Hematopoietic multipotent progenitor cell treated with erythropoietin and hydrocortisone succinate and interleukin-3 and kit ligand, for 17 days (in vitro differentiated cells): ENCODE measurements at regions not wholly inside any gene's neighbourhood (a gene's known extent, or its start where the extent isn't known, plus 50 kb on each side); places are given as distances from the start of the nearest gene placed in this dataset.

Experiments
- DNase-seq: peaks from one replicate; pipeline ENCODE4 v3.0.0-alpha.2; 2015; ENCODE audit warnings: low spot score

DNA sequence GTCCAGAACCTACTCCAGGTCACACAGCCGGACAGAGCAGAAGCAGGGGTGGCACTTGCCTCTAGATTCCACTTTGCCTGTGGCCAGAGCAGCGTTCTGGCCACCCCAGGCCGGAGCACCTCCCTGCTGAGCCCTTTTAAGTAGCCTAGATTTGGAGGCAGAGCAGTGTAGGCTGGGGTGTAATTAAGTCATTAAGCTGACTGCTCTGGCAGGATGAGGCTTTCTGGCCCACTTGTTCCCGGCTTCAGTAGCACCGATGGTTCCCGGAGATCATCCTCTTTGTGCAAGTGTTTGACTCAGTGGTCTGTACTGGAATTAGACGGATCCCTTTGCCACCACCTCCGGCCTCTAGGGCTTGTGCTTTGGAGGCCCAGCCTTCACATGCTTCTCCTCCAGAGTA is 281.9 kb upstream of the ANKRD55 start:
- DNase-seq = no peak

DNA sequence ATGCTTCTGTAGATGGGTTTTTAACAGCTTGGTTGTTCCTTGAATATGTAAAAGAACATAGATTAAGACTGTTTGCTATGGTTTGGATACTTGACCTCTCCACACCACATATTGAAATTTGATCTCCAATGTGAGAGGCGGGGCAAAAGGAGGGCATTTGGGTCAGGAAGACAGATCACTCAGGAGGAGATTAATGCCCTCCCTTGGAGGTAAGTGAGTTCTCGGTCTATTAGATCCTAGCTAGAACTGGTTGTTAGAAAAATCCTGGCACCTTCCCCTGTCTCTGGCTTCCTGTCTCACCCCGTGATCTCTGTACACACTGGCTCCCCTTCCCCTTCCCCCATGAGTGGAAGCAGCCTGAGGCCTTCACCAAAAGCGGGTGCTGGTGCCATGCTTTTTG is 281.1 kb upstream of the ANKRD55 start:
- no peak for DNase-seq

DNA sequence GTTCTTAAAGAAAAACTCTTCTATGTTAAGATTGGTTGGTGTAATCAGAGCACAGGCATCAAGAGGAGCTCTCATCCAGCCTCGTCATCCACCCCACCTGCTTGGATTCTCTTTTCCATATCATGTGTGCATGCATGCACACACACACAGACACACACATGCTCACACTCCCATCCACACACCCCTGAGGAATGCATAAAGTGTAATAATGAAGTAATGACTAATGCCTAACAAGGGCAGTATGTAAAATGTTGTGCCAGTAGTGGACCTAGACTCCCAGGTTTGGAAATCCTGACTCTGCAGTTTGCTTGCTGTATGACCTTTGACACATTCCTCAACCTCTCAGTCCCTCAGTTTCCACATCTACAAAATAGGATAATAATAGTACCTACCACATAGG is 280.0 kb upstream of the ANKRD55 start:
- no peak for DNase-seq

DNA sequence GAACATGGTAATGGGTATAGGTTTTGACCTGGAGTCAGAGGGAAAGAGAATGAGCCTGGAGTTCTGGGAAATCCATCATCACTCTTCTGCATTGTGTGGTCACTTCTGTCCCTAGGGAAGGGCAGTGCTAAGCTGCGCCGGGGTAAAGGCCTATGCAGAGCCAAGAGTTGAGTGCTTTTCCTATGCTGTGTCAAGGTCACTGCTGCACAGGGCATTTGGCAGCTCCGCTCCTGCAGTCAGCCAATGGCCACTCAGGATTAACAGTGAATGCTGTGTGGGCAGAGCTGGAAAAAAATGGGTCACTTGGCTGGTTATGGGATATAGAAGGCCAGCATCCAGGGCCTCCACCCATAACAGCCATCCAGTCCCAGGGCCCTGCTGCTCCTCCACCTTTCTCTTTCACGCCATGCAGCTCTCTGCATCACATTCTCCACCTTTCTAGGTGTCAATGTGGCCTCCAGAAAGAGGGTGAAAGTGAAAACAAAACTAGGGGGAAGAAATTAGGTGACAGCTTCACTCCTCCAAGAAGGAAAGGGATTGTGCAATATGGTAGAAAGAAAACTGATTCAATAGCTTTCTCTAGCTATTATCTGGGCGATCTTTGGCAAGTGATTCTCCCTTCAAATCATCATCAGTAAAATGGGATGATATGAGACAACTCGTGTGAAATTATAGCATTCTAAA is 279.3 kb upstream of the ANKRD55 start:
- no peak for DNase-seq

DNA sequence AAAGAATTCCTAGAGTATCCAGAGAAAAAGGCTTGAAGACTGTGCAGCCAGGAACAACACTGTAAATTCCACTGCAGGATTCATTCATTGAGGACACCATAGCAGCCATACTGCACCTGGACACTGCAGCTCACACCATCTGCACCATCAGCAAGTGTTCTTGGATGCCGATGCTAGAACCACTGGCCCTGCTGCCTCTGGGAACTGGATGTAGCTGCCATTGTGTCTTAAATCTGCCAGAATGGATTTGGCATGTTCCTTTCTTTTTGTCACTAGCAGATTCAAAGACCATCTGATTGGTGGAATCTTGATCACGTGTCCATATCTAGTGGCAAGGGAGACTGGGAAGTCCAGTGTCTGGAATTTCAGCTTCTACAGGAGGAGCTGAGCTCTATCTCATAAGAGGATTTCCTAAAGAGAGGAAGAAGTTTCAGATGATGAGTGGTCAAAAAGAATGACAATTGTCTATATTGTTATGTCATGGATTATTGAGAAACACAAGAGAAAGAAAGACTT is 278.3 kb upstream of the ANKRD55 start:
- no peak for DNase-seq

DNA sequence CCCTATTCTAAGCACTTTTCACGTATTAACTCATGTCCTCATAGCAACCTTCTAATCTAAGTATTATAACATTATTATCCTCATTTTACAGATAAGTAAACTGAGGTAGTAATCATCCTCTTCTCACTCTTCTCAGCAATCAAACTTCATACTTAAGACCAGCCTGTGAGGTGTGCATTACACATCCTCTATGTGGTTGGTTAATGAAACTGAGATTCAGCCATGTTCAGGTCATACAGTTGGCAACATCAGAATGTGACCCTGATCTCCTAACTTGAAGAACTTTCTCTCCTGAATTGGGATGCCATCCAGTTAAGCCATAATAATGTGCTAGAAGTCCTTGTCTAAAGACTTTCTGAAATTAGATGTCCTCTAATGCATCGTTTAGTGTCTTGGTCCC is 275.1 kb upstream of the ANKRD55 start:
- no peak for DNase-seq

DNA sequence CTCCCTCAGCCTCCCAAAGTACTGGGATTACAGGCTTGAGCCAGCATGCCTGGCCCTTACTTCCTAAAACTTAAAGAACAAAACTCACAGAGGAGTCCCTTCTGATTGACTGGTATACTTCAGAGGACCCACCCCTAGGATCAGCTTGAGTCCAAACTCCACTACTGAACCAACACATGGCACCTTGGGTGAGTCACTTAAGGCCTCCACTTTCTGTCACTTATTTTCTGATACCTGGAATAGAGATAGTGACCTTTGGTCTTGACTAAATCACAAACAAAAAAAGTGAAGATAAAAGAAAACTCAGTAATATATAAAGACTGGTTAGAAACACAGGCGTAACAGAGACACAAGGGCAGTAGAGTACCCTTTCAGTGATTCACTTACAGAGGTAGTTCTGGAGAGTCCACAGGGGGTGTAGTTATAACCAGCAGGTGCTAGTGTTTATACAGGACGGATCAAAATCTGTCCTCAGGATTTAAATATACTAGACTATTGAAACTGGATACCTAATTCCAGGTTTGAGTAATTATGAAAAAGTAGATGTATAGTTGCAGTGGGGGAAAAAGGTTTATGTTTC is 274.3 kb upstream of the ANKRD55 start:
- DNase-seq = no peak

DNA sequence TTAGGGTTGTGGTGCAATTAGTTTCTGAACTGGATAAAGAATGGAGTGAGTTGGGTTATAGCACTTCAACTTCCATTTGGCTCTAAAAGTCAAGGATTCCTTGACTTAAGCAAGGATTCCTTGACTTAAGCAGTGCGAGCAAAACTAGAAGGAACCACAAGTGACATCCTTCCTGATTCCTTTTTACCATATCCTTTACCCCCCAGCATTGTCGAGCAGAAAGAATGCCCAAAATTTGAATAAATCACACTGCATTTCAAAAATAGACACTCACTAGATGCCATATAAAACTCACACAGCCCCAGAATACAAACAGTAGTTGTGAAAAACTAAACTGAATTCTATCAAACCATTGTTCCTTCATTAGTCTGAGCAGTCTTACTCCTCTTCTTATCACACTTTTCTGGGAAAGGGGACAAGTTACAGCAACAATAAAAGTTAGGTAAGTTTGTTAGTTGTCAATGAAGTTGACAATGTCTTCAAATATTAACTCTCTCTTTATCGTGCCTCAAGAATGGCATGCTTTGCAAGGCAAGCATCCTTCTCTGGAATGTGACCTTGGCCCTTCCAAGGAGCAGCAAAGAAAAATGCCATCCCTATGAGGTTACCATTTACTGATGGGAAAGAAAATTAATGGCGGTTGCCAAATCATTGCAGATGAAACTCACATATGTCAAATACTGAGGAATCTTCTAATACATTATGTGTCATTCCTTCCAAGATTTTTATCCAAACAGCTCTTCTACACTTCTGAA is 273.3 kb upstream of the ANKRD55 start:
- no peak for DNase-seq

DNA sequence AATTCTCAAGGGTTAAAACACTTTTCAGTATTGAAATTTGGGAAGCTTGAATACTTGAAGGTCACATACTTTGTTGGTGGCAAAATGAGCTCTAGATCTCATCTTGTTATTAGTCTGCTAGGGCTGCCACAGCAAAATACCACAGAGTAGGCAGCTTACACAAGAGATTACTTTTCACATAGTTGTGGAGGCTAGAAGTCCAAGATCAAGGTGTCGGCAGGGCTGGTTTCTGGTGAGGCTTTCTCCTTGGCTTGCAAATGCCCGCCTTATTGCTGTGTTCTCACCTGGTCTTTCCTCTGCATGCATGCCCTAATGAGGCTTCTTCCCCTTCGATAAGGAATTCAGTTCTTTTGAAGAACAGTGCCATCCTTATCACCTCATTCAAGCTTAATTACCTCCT is 270.8 kb upstream of the ANKRD55 start:
- DNase-seq = no peak

DNA sequence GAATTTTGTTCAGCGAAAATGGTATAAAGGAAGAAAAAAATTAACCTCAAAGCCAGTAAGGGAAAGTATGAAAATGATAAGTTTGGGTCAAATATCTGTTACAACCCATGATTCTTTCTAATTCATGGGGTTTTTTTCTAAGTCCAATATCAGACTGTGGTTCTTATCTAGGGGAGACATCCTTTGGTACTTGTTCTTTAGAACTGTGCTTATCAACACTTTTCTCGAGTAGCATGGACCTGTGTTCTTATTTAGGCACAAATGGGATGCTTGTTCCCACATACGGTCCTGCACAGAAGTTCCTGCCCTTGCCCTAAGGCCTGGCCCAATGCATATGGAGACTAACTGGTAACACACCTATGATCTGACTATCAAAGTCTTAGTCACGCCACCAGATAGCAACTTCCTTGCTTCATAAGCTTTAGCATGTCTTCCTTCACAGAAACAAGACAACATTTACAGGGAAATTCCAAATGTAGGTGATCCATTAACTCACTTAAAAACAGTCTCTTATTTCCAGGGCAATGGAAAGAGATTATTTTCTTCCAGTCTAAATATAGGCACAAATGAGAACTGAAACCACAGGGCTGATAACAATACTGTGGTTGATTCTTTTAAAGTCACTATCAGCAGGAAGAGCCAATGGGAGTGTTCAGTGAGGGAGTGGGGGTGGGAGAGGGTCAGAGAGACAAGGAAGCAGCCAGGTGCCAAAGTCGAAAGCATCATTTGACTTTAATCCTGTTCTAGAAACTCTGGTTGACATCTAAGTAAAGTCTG is 268.8 kb upstream of the ANKRD55 start:
- no peak for DNase-seq

DNA sequence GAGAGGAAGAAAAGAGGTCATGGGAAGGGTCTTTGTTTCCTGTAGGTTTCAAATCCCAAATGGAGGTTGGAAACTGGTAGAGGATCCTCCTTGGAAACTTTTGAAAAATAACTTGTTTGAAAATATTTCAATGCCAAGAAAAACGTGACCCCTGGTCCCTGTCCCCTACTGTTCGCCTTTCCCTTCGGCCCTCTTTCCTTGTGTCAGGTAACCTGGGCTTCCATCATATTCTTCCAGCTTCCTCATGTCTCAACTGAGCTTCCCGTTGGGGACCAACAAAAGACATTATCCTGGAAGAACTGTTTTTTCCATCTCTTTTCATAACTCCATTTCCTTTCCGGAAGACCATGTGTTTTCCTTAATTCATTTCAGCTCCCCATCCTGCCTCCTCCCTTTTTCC is 266.8 kb upstream of the ANKRD55 start:
- DNase-seq = no peak

DNA sequence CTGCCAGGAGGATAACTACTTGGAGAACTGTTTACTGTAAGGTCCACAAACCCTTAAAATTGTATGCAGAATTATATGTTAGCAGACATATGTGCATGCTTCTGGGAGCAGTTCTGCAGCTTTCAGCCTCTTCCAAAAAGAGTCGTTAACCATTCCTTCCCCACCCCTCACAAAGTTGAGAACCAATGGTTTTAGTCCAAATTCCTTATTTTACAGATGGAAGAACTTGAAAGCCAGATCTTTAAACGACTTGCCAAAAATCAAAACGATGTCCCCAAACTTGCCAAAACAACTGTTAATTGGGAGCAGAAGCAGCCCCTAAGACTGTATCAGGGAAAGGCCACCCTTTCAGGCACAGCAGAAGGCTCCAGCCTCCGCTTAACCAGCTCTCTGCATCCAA is 266.4 kb upstream of the ANKRD55 start:
- DNase-seq = no peak

DNA sequence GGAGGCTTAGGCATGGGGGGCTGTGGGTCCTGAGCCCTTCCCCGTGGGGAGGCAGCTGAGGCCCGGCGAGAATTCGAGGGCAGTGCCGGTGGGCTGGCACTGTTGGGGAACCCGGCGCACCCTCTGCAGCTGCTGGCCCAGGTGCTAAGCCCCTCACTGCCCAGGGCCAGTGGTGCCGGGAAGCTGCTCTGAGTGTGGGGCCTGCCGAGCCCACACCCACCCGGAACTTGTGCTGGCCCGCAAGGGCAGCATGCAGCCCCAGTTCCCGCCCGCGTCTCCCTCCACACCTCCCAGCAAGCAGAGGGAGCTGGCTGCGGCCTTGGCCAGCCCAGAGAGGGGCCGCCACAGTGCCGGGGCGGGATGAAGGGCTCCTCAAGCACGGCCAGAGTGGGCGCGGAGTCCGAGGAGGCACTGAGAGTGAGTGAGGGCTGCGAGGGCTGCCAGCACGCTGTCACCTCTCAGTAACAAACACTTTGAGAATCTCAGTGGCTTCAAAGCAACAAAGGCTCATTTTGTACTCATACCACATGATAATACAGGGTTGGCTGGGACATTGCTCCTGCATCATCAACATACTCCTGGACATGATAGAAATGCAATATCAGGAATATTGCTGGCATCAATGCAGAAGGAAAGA is 265.7 kb upstream of the ANKRD55 start:
- DNase-seq = no peak

DNA sequence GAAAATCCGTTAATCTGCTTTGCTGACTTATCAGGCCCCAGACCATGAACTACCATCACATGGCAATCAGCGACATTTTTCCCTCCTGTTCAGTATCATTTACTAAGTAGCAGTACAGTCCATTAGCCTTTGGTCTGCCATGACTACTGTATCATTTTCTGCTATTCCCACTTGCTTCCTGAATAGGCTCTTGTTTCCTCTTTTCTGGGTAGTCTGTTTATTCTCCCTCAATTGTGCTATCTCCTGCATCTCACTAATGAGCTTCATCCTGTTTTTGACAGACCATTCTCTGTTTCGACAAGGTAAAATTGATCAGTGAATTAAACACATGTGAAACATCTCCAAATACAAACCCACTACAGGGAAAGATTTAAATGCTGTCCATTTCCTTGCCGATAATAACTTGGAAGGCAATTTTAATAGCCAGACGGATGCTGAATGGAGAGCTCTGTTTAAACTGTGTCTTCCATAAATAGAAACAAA is 263.5 kb upstream of the ANKRD55 start:
- no peak for DNase-seq

DNA sequence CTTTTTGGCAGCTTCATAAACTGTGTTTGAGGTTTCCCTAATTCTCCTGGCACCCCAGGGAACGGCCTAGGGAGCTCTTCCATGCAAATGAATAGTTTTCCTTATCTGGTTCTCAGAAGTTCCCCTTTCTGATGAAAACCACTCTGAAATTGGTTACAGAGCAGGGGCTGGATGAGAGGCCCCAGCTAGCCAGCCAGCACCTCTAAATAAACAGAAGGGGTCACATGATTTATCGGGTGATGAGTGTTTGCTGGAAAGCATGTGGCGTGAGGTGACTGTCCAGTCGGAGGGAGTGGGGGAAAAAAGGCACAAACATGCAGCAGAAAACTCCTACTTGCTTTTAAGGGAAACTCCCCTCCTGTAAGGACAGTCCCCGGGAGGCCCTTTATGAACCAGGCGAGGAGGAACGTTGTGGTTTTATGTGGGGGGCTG is 261.2 kb upstream of the ANKRD55 start:
- DNase-seq = no peak

DNA sequence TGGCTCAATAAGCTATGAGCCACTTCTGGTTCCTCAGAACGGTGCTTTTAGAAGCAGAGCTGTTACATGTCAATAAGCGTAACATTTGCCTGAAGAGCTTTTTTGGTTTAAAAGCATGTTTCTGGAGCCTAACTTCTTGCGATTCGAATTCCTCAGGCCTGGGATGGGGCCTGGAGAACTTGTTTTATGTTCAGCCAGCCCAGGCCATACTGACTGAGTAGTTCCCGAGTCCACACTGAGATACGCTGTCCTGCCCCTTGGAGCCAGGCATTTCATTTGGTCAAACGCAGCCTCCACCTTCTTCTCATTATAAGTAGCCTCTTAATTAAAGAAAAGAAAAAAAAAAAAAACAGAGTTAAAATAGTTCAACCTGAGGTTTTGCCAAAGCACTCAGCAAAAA is 260.6 kb upstream of the ANKRD55 start:
- DNase-seq = no peak

DNA sequence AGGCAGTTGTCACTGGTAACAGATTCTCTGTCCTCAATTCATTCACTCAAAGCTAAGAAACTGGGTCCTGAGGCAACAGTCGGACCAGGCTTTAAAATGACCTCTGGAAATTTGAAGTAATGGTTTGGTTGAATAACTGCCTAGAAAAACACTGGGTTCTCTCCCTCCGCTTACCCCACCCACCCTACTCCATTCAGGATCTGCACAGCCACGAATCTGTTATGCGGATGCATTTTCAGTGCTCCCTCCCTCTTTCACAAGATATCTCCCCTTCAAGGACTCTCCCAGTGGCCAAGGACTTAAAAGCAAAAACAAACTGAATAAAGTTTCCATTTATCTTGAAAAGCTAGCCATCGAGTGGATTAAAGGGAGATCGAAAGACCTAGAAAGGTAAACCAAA is 260.2 kb upstream of the ANKRD55 start:
- no peak for DNase-seq

DNA sequence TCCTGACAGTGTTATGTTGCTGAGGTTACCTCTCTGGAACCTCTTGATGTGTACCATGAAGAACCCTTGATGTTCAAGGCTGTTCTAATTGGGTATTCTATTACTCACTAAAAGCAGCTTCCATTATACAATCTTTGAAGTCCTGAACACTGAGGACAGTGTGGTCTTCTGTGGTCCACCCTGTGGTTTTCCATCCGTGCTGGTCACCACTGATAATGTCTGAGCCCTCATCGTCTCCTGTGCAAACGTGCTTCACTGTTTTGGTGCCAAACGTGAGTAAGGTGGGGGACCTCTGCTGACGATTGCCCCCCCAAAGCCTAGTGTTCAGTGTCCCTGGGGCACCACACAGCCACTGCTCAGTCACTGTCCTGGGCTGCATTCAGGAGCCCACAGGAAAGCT is 259.7 kb upstream of the ANKRD55 start:
- DNase-seq = no peak

DNA sequence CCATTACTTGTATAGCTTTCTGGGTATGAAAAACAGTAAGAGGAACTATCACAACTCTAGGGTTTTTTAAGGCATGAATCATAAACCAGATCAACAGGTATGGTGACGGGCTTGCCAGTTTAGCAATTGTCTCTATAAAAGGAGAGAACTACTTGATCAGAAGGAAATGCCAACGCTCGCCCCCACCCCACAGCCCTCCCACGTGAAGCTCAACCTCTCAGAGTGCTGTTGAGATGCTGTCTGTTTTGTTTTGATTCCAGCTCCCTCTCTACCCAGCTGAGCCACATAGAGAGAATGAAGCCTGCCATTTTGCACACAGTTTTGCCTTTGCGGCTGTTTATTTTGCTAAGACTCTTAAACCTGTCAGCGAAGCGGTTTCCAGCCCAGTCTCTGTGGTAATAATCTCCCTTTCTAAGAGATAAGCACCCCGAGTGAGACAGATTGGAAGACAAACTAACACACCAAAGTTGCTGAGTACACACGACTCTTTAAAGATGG is 257.9 kb upstream of the ANKRD55 start:
- no peak for DNase-seq

DNA sequence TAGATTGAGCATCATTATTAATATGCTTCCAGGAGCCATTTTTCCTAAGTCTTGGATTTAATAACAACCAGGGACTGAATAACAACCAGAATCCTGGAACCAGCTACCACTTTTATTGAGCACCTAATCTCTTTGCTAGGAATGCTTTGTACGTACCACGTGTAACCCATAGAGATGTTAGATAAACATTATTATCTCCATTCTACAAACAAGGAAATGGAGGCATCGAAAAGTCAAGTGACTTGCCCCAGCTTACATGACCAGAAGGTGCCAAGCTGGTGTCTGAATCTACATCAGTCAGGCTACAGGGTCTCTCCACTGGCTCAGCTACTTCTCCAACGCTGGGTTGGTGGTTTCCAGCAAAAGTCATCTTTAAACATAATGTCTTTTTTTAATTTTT is 256.1 kb upstream of the ANKRD55 start:
- no peak for DNase-seq

DNA sequence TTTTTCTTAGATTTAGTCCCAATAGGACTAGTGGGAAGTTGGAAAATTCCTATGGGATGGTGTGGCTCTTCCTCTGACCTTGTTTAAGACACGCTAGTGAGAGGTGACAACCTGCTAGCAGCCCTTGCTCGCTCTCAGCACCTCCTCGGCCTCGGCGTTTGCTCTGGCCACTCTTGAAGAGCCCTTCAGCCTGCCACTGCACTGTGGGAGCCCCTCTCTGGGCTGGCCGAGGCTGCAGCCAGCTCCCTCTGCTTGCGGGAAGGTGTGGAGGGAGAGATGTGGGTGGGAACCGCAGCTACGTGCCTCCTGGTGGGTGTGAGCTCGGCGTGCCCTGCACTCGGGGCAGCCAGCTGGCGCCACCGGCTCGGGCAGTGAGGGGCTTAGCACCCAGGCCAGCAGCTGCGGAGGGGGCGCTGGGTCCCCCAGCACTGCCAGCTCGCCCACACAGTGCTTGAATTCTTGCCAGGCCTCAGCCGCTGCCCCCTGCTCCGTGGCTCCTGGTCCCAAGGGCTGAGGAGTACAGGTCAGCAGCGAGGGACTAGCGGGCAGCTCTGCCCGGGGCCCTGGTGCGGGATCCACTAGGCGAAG is 254.5 kb upstream of the ANKRD55 start:
- DNase-seq = no peak
